MCF 10A (cell line): ENCODE measurements at regions not wholly inside any gene's neighbourhood (a gene's known extent, or its start where the extent isn't known, plus 50 kb on each side); places are given as distances from the start of the nearest gene placed in this dataset.

Source experiments
- BruUV-seq: library from RNA; stranded (reverse); fragments of 400-500 nt; replicated peaks from 2 replicates; lab custom pipeline; 2021; lab: Mats Ljungman, UMichigan
- CTCF ChIA-PET: fragments of 300-600 bp; sonication (Branson Sonifier 250); formaldehyde crosslinking; extraction: SDS; loops from one replicate; lab custom pipeline; 2021; ENCODE audit warnings: antibody characterized with exemption, inconsistent platforms; lab: Yijun Ruan, JAX
- POLR2A ChIA-PET: fragments of 300-600, 350-650 bp; sonication (Branson Sonifier 250); formaldehyde crosslinking; extraction: SDS; loops from one replicate; lab custom pipeline; 2020; ENCODE audit warnings: antibody characterized with exemption, inconsistent platforms; lab: Yijun Ruan, JAX
- DNase-seq: peaks from one replicate; pipeline ENCODE4 v3.0.0-alpha.2; 2018; ENCODE audit not compliant: unreplicated experiment
- H3K27ac Mint-ChIP-seq: one replicate; pipeline ENCODE4 v1.8.0; 2022; ENCODE audit warnings: mild to moderate bottlenecking, low read depth, mixed read lengths; ENCODE audit not compliant: unreplicated experiment
- H3K27me3 Mint-ChIP-seq: one replicate; pipeline ENCODE4 v1.8.0; 2022; ENCODE audit warnings: mixed read lengths; ENCODE audit not compliant: insufficient read depth, unreplicated experiment
- H3K36me3 Mint-ChIP-seq: one replicate; pipeline ENCODE4 v1.8.0; 2022; ENCODE audit warnings: mild to moderate bottlenecking, moderate library complexity, mixed read lengths; ENCODE audit not compliant: insufficient read depth, unreplicated experiment
- H3K4me1 Mint-ChIP-seq: one replicate; pipeline ENCODE4 v1.8.0; 2022; ENCODE audit warnings: mixed read lengths; ENCODE audit not compliant: insufficient read depth, unreplicated experiment
- H3K4me3 Mint-ChIP-seq: one replicate; pipeline ENCODE4 v1.8.0; 2022; ENCODE audit warnings: mild to moderate bottlenecking, moderate library complexity, mixed read lengths; ENCODE audit not compliant: unreplicated experiment
- H3K9me3 Mint-ChIP-seq: one replicate; pipeline ENCODE4 v1.8.0; 2022; ENCODE audit warnings: mixed read lengths; ENCODE audit not compliant: unreplicated experiment
- CTCF ChIP-seq: fragments of 200-600 bp; IDR thresholded peaks from one replicate; pipeline ENCODE4 v1.8.0; 2022; ENCODE audit warnings: antibody characterized with exemption, mild to moderate bottlenecking; ENCODE audit not compliant: unreplicated experiment
- intact Hi-C: fragments of 100-400 bp; cut with micrococcal nuclease; formaldehyde crosslinking; loops from 2 replicates; pipeline ENCODE4 v1.14.1; 2022

DNA sequence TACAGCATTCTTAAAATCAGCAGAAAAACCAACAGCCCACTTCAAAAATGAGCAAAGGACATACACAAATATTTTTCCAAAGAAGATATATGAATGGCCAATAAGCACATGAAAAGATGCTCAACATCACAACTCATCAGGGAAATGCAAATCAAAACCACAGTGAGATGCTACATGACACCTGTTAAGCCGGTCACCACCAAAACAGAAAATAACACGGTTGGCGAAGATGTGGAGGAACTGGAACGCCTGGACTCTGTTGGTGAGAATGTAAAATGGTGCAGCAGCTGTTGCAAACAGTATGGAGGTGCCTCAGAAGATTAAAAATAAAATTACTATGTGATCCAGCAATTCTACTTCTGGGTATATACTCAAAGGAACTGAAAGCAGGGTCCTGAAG is 184.8 kb downstream of the INHBB start:
- Mint-ChIP-seq H3K27me3 (no peaks in the 10 kb centered on the region), H3K4me3 (no peak overlapping the region), H3K9me3 (no peaks in the 10 kb centered on the region), H3K4me1 (peaks cover 19% of the 10 kb centered on the region), H3K36me3 (no peaks in the 10 kb centered on the region), H3K27ac (no peak overlapping the region)
- CTCF ChIA-PET, result interaction anchor here (0.6 to 0.7 kb wide), 2 partner anchors 20 to 286 kb away, joined by 3 read pairs; no protein-coding TSS in a partner anchor
- BruUV-seq, result no TSS peak
- TF ChIP-seq CTCF, result no peak
- DNase-seq, result no peak
- POLR2A ChIA-PET, result interaction anchor here (0.9 to 1.5 kb wide), 2 partner anchors 8 to 45 kb away, joined by 3 read pairs; no protein-coding TSS in a partner anchor
- intact Hi-C loops, result no loop called here

DNA sequence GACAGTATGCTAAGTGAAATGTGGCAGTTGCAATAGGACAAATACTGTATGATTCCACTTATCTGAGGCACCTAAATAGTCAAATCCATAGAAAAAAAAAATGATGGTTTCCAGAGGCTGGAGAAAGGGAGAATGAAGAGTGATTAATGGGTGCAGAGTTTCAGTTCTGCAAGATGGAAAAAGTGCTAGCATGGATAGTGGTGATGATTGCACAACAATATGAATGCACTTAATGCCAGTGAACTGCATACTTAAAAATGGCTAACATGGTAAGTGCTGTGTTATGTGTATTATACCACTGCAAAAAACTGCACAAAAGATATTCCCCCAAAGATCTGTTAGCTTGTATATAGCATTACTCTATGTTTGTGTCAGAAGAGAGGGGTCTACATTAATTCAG is 185.4 kb downstream of the INHBB start:
- no TSS peak for BruUV-seq
- peaks cover 15% of the 10 kb centered on the region for H3K4me1 Mint-ChIP-seq
- H3K27me3 Mint-ChIP-seq, result no peaks in the 10 kb centered on the region
- no peak overlapping the region for H3K27ac Mint-ChIP-seq
- H3K4me3 Mint-ChIP-seq, result no peak overlapping the region
- ChIA-PET CTCF (interaction anchor here (0.8 kb wide), 1 partner anchor 149 kb away, joined by 3 read pairs; no protein-coding TSS in a partner anchor), POLR2A (no interaction called here)
- H3K36me3 Mint-ChIP-seq, result no peaks in the 10 kb centered on the region
- DNase-seq, result no peak
- intact Hi-C loops, result no loop called here
- TF ChIP-seq CTCF, result no peak
- H3K9me3 Mint-ChIP-seq, result no peaks in the 10 kb centered on the region

DNA sequence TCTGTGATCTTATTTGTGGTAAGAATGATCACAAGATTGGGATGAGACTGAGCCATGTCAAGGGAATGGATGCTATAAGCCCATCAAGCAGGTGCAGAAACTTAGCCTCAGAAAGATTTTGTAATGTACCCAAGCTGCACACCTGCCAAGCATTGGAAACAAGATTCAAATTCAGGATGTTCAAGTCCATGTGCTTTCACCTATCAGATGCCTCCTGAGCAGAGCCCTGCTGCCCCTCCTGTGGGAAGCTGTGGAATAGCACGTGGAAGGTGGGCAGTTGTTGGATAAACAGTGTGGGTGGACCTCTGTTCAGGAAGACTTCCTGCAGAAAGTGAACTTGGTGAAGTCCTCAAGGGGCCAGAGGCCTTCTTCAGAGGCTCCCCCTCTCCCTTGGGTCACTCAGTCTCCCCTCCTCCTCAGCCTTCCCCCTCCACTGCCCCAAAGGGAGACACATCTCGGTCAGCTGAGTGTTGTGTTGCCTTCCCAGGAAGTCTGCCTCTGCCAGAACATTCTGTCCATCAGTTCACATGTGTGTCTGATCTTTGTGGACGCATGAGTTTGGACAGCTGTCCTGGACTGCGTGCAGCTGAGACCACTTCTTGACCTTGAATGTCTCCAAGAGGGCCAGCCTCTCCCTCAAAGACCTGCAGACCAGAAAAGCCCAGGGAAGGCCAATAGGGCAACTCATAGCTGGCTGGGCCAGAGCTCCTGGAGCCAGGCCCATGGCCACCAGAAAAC is 186.1 kb downstream of the INHBB start:
- Mint-ChIP-seq H3K27ac (no peak overlapping the region), H3K4me3 (no peak overlapping the region), H3K9me3 (no peaks in the 10 kb centered on the region), H3K27me3 (no peaks in the 10 kb centered on the region), H3K36me3 (no peaks in the 10 kb centered on the region), H3K4me1 (peaks cover 11% of the 10 kb centered on the region)
- POLR2A ChIA-PET, result no interaction called here
- no peak for TF ChIP-seq CTCF
- no peak for DNase-seq
- CTCF ChIA-PET, result interaction anchor here (0.6 to 1.9 kb wide), 4 partner anchors 10 to 149 kb away, joined by 3 to 5 read pairs (median 3); no protein-coding TSS in a partner anchor
- BruUV-seq, result no TSS peak
- intact Hi-C loops, result no loop called here

DNA sequence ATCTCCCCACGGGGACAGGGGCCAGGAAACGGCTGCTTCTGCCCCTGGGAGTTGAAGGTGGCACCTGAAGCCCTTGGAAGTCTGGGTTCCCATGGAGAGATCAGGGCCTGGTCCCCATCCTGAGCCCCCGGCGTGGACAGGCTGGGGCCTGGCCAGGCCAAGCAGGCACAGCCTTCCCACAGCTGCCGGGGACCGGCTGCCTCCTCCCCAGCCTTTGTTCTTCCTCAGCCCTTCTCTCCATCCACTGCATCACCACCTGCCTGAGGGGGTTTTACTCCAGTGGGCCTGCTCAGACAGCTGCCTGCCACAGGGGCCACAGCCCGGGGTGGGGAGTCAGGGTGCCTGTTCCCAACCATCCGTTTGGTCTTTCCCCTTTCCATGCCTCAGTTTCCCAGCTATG is 187.7 kb downstream of the INHBB start:
- Mint-ChIP-seq H3K27me3 (no peaks in the 10 kb centered on the region), H3K36me3 (no peaks in the 10 kb centered on the region), H3K27ac (no peak overlapping the region), H3K9me3 (no peaks in the 10 kb centered on the region), H3K4me3 (no peak overlapping the region), H3K4me1 (peaks cover 8% of the 10 kb centered on the region)
- POLR2A ChIA-PET, result interaction anchor here (0.6 kb wide), 1 partner anchor 198 kb away, joined by 3 read pairs; no protein-coding TSS in a partner anchor
- intact Hi-C loops, result no loop called here
- no TSS peak for BruUV-seq
- TF ChIP-seq CTCF, result no peak
- CTCF ChIA-PET, result interaction anchor here (1.9 kb wide), 1 partner anchor 12 kb away, joined by 5 read pairs; no protein-coding TSS in a partner anchor
- no peak for DNase-seq
